ENCODE measurements at regions not wholly inside any gene's neighbourhood (a gene's known extent, or its start where the extent isn't known, plus 50 kb on each side); places are given as distances from the start of the nearest gene placed in this dataset.

DNA sequence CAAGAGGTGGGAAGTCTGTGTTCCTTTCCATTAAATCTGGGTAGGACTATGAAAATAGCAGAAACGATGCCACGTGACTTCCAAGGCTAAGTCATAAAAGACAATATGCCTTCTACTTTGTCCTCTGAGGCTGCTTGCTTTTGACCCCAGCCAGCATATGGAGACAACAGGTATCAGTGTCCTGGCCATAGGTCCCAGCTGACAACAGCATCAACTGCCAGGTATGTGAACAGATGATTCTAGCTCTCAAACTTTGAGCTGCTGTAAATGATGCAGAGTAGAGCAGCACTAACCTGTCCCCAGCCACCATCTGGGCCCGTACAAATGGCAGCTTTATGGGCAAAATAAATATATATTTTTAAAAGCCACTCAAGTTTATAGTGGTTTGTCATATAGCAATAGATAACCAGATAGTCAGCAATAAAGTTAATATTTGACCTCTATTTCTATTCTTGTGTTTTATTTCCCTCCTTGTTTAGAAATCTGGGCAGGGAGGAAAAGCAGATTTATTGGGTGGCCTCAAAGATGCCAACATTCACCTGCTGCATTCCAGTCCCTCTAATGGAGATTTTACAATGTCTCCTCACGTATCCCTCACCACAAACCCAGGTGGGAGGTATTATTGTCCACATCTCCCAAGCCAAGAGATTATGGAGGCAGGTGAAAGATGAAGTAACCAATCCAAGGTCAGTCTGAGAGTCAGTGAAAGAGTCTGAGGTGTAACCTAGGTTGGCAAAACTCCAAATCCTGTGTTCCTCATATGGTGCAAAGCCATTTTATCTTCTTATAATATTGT, 209.6 kb upstream of the LARGE1 start:
- no peak overlapping the region for H3K4me3 ChIP-seq
- intact Hi-C loops (cut with DNase I), result no loop called here
- DNase-seq (ENCODE audit: extremely low spot score), result no peak

DNA sequence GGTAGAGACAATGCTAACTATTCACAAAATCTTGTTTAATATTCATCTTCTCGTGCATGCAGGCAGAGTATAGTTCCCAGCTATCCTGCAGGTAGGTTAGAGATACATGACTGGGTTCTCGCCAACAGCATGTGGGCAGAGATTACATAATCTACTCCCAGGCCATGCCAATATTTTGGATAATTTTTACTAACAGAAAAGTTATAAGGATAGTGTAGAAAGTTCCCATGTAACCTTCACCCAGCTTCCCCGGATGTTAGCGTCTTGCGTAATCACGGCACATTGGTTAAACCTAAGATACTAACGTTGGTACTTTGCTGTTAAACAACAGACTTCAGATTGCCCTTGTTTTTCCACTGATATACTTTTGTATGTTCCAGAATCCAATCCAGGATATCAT, 215.5 kb upstream of the LARGE1 start:
- H3K27me3 ChIP-seq, result no peaks in the 10 kb centered on the region
- H3K27ac ChIP-seq (replicated peaks in 1 of 4), result no peak overlapping the region
- DNase-seq (ENCODE audit: extremely low spot score), result no peak
- TF ChIP-seq EP300 (IDR thresholded peaks at IDR 0.05), result no peak
- TF ChIP-seq POLR2A (IDR thresholded peaks at IDR 0.05; ENCODE audit: low read depth), result no peak
- no peak for TF ChIP-seq POLR2AphosphoS5 (IDR thresholded peaks at IDR 0.05)
- TF ChIP-seq, protein P1, sequence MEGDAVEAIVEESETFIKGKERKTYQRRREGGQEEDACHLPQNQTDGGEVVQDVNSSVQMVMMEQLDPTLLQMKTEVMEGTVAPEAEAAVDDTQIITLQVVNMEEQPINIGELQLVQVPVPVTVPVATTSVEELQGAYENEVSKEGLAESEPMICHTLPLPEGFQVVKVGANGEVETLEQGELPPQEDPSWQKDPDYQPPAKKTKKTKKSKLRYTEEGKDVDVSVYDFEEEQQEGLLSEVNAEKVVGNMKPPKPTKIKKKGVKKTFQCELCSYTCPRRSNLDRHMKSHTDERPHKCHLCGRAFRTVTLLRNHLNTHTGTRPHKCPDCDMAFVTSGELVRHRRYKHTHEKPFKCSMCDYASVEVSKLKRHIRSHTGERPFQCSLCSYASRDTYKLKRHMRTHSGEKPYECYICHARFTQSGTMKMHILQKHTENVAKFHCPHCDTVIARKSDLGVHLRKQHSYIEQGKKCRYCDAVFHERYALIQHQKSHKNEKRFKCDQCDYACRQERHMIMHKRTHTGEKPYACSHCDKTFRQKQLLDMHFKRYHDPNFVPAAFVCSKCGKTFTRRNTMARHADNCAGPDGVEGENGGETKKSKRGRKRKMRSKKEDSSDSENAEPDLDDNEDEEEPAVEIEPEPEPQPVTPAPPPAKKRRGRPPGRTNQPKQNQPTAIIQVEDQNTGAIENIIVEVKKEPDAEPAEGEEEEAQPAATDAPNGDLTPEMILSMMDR (IDR thresholded peaks at IDR 0.05), result no peak
- H3K36me3 ChIP-seq, result no peaks in the 10 kb centered on the region
- H3K4me3 ChIP-seq, result no peak overlapping the region
- no peaks in the 10 kb centered on the region for H3K4me1 ChIP-seq
- no peaks in the 10 kb centered on the region for H3K9me3 ChIP-seq
- WGBS, result 91% methylated on average over 7 of the region's 7 CpGs
- intact Hi-C loops (cut with DNase I), result no loop called here

More for the DNA sequence above, 209.6 kb upstream of the LARGE1 start:
- H3K27ac ChIP-seq (replicated peaks in 1 of 4), result no peak overlapping the region
- no peaks in the 10 kb centered on the region for H3K9me3 ChIP-seq
- H3K36me3 ChIP-seq, result no peaks in the 10 kb centered on the region
- TF ChIP-seq POLR2AphosphoS5 (IDR thresholded peaks at IDR 0.05) (no peak), POLR2A (IDR thresholded peaks at IDR 0.05; ENCODE audit: low read depth) (no peak), EP300 (IDR thresholded peaks at IDR 0.05) (no peak)
- TF ChIP-seq, protein P1 (IDR thresholded peaks at IDR 0.05), result no peak
- no peaks in the 10 kb centered on the region for H3K4me1 ChIP-seq
- peaks cover 0 to 11% (median 0%) of the 10 kb centered on the region in 4 donors for H3K27me3 ChIP-seq
- WGBS, result 88% methylated on average over 4 of the region's 4 CpGs

DNA sequence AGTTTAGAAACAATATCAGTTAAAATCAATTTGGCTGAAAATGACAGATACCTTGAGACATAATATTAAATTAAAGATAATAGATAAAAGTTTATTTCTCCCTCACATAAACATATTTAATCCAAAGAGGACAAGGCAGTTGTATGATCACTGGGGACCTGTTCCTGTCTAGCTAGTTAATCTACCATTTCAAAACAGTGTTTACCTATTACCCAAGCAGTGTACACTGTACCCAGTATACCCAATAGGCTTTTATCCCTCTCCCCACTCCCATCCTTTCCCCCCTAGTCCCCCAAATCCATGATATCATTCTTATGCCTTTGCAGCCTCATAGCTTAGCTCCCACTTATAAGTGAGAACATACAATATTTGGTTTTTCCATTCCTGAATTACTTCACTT, 229.7 kb upstream of the LARGE1 start:
- TF ChIP-seq, protein P1 (IDR thresholded peaks at IDR 0.05), result no peak
- TF ChIP-seq POLR2AphosphoS5 (IDR thresholded peaks at IDR 0.05), result no peak
- TF ChIP-seq EP300 (IDR thresholded peaks at IDR 0.05), result no peak
- no peak for TF ChIP-seq POLR2A (IDR thresholded peaks at IDR 0.05; ENCODE audit: low read depth)
- intact Hi-C loops (cut with DNase I), result no loop called here
- Histone ChIP-seq H3K4me3 (no peak overlapping the region), H3K27me3 (peaks cover 0 to 8% (median 0%) of the 10 kb centered on the region in 4 donors), H3K36me3 (no peaks in the 10 kb centered on the region), H3K4me1 (no peaks in the 10 kb centered on the region), H3K27ac (replicated peaks in 1 of 4) (no peak overlapping the region), H3K9me3 (peaks cover 0 to 13% (median 9%) of the 10 kb centered on the region in 4 donors)
- DNase-seq (ENCODE audit: extremely low spot score), result no peak

GRCh38 chr22:34159491-34159890, 239.2 kb upstream of the LARGE1 start:
- DNase-seq (ENCODE audit: extremely low spot score), result no peak
- intact Hi-C loops (cut with DNase I), result no loop called here
- H3K36me3 ChIP-seq, result no peaks in the 10 kb centered on the region
- H3K27ac ChIP-seq (replicated peaks in 1 of 4), result no peak overlapping the region
- 89% methylated on average over 6 of the region's 8 CpGs for WGBS
- H3K4me1 ChIP-seq, result no peaks in the 10 kb centered on the region
- H3K9me3 ChIP-seq, result no peaks in the 10 kb centered on the region
- H3K4me3 ChIP-seq, result no peak overlapping the region
- TF ChIP-seq POLR2AphosphoS5 (IDR thresholded peaks at IDR 0.05) (no peak), EP300 (IDR thresholded peaks at IDR 0.05) (no peak)
- TF ChIP-seq, protein P1 (IDR thresholded peaks at IDR 0.05), result no peak
- peaks cover 0 to 21% (median 0%) of the 10 kb centered on the region in 4 donors for H3K27me3 ChIP-seq
